ENCODE measurements at regions not wholly inside any gene's neighbourhood (a gene's known extent, or its start where the extent isn't known, plus 50 kb on each side); places are given as distances from the start of the nearest gene placed in this dataset.

GRCh38 chr1:80248886-80249285 is 1242.4 kb upstream of the ADGRL4 start:
- Mint-ChIP-seq H3K36me3 (no peaks in the 10 kb centered on the region), H3K4me3 (no peak overlapping the region), H3K9me3 (peaks cover 6% of the 10 kb centered on the region), H3K27ac (no peak overlapping the region), H3K4me1 (no peaks in the 10 kb centered on the region)
- no peak for ATAC-seq
- DNase-seq (ENCODE audit: low spot score in 2 of 2), result no peak

GRCh38 chr1:80245813-80246212 is 1239.3 kb upstream of the ADGRL4 start:
- no peaks in the 10 kb centered on the region for H3K4me1 Mint-ChIP-seq
- peaks cover 13% of the 10 kb centered on the region for H3K9me3 Mint-ChIP-seq
- no peaks in the 10 kb centered on the region for H3K36me3 Mint-ChIP-seq
- no peak for DNase-seq (ENCODE audit: low spot score in 2 of 2)
- H3K4me3 Mint-ChIP-seq, result no peak overlapping the region
- H3K27ac Mint-ChIP-seq, result no peak overlapping the region
- ATAC-seq, result no peak

GRCh38 chr1:80244372-80244771 is 1237.8 kb upstream of the ADGRL4 start:
- H3K27ac Mint-ChIP-seq, result no peak overlapping the region
- DNase-seq (ENCODE audit: low spot score in 2 of 2), result no peak
- H3K9me3 Mint-ChIP-seq, result peaks cover 12% of the 10 kb centered on the region
- no peak for ATAC-seq
- H3K36me3 Mint-ChIP-seq, result no peaks in the 10 kb centered on the region
- no peak overlapping the region for H3K4me3 Mint-ChIP-seq
- H3K4me1 Mint-ChIP-seq, result no peaks in the 10 kb centered on the region

GRCh38 chr1:80241566-80241965 is 1235.0 kb upstream of the ADGRL4 start:
- Mint-ChIP-seq H3K4me1 (no peaks in the 10 kb centered on the region), H3K36me3 (no peaks in the 10 kb centered on the region), H3K27ac (no peak overlapping the region), H3K9me3 (peaks cover 16% of the 10 kb centered on the region), H3K4me3 (no peak overlapping the region)
- DNase-seq (ENCODE audit: low spot score in 2 of 2) (no peak), ATAC-seq (no peak)

GRCh38 chr1:80225510-80225909 is 1219.0 kb upstream of the ADGRL4 start:
- H3K36me3 Mint-ChIP-seq, result no peaks in the 10 kb centered on the region
- no peak overlapping the region for H3K27ac Mint-ChIP-seq
- no peaks in the 10 kb centered on the region for H3K4me1 Mint-ChIP-seq
- no peak overlapping the region for H3K4me3 Mint-ChIP-seq
- no peak for DNase-seq (ENCODE audit: low spot score in 2 of 2)
- peaks cover 17% of the 10 kb centered on the region for H3K9me3 Mint-ChIP-seq
- ATAC-seq, result no peak

- Mint-ChIP-seq H3K4me3 (no peak overlapping the region), H3K4me1 (no peaks in the 10 kb centered on the region), H3K9me3 (peaks cover 17% of the 10 kb centered on the region), H3K36me3 (no peaks in the 10 kb centered on the region), H3K27ac (no peak overlapping the region)
- DNase-seq (ENCODE audit: low spot score in 2 of 2) (no peak), ATAC-seq (no peak)
These were observed 1214.8 kb upstream of the ADGRL4 start for GRCh38 chr1:80221319-80221718.

- Mint-ChIP-seq H3K4me1 (no peaks in the 10 kb centered on the region), H3K4me3 (no peak overlapping the region), H3K9me3 (peaks cover 17% of the 10 kb centered on the region), H3K36me3 (no peaks in the 10 kb centered on the region), H3K27ac (no peak overlapping the region)
- DNase-seq (ENCODE audit: low spot score in 2 of 2), result no peak
- no peak for ATAC-seq
These were observed 1211.6 kb upstream of the ADGRL4 start for GRCh38 chr1:80218112-80218511.

GRCh38 chr1:80217377-80217986 is 1211.0 kb upstream of the ADGRL4 start:
- Mint-ChIP-seq H3K36me3 (no peaks in the 10 kb centered on the region), H3K9me3 (peaks cover 17% of the 10 kb centered on the region), H3K4me1 (no peaks in the 10 kb centered on the region), H3K27ac (no peak overlapping the region), H3K4me3 (no peak overlapping the region)
- ATAC-seq, result no peak
- DNase-seq (ENCODE audit: low spot score in 2 of 2), result no peak

GRCh38 chr1:80214888-80215540 is 1208.5 kb upstream of the ADGRL4 start:
- no peak for ATAC-seq

GRCh38 chr1:80212948-80213347 is 1206.4 kb upstream of the ADGRL4 start:
- Mint-ChIP-seq H3K9me3 (peaks cover 14% of the 10 kb centered on the region), H3K36me3 (no peaks in the 10 kb centered on the region), H3K27ac (no peak overlapping the region), H3K4me3 (no peak overlapping the region), H3K4me1 (no peaks in the 10 kb centered on the region)
- ATAC-seq (no peak), DNase-seq (ENCODE audit: low spot score in 2 of 2) (no peak)

More at GRCh38 chr1:80214888-80215540, 1208.5 kb upstream of the ADGRL4 start:
- H3K4me1 Mint-ChIP-seq, result no peaks in the 10 kb centered on the region
- no peak overlapping the region for H3K4me3 Mint-ChIP-seq
- H3K36me3 Mint-ChIP-seq, result no peaks in the 10 kb centered on the region
- peaks cover 14% of the 10 kb centered on the region for H3K9me3 Mint-ChIP-seq
- no peak for DNase-seq (ENCODE audit: low spot score in 2 of 2)
- H3K27ac Mint-ChIP-seq, result no peak overlapping the region

- Mint-ChIP-seq H3K4me1 (no peaks in the 10 kb centered on the region), H3K36me3 (no peaks in the 10 kb centered on the region), H3K4me3 (no peak overlapping the region), H3K9me3 (peaks cover 14% of the 10 kb centered on the region), H3K27ac (no peak overlapping the region)
- DNase-seq (ENCODE audit: low spot score in 2 of 2) (no peak), ATAC-seq (no peak)
These were observed 1205.3 kb upstream of the ADGRL4 start for GRCh38 chr1:80211691-80212380.

- no peak overlapping the region for H3K27ac Mint-ChIP-seq
- no peaks in the 10 kb centered on the region for H3K4me1 Mint-ChIP-seq
- DNase-seq (ENCODE audit: low spot score in 2 of 2) (no peak), ATAC-seq (no peak)
- peaks cover 29% of the 10 kb centered on the region for H3K9me3 Mint-ChIP-seq
- no peaks in the 10 kb centered on the region for H3K36me3 Mint-ChIP-seq
- no peak overlapping the region for H3K4me3 Mint-ChIP-seq
These were observed 1195.6 kb upstream of the ADGRL4 start for GRCh38 chr1:80202118-80202517.

- ATAC-seq (no peak), DNase-seq (ENCODE audit: low spot score in 2 of 2) (no peak)
- no peak overlapping the region for H3K4me3 Mint-ChIP-seq
- no peaks in the 10 kb centered on the region for H3K4me1 Mint-ChIP-seq
- peaks cover 14% of the 10 kb centered on the region for H3K9me3 Mint-ChIP-seq
- H3K36me3 Mint-ChIP-seq, result no peaks in the 10 kb centered on the region
- H3K27ac Mint-ChIP-seq, result no peak overlapping the region
These were observed 1187.7 kb upstream of the ADGRL4 start for GRCh38 chr1:80194221-80194620.

GRCh38 chr1:80181418-80181817 is 1174.9 kb upstream of the ADGRL4 start:
- no peaks in the 10 kb centered on the region for H3K36me3 Mint-ChIP-seq
- no peaks in the 10 kb centered on the region for H3K4me1 Mint-ChIP-seq
- DNase-seq (ENCODE audit: low spot score in 2 of 2), result no peak
- H3K9me3 Mint-ChIP-seq, result peaks cover 18% of the 10 kb centered on the region
- ATAC-seq, result no peak
- H3K4me3 Mint-ChIP-seq, result no peak overlapping the region
- no peak overlapping the region for H3K27ac Mint-ChIP-seq

- Mint-ChIP-seq H3K27ac (no peak overlapping the region), H3K9me3 (peaks cover 22% of the 10 kb centered on the region), H3K4me1 (no peaks in the 10 kb centered on the region), H3K36me3 (no peaks in the 10 kb centered on the region), H3K4me3 (no peak overlapping the region)
- DNase-seq (ENCODE audit: low spot score in 2 of 2), result no peak
- ATAC-seq, result no peak
These were observed 1165.1 kb upstream of the ADGRL4 start for GRCh38 chr1:80171631-80172030.

All from stimulated activated effector memory CD8-positive, alpha-beta T cell treated with anti-CD3 and anti-CD28 coated beads, Interleukin-12 subunit alpha, Interleukin-12 subunit beta, amount 100 ng/mL, for 72 hours (primary cell).